Glutamatergic neuron (in vitro differentiated cells): ENCODE measurements at regions not wholly inside any gene's neighbourhood (a gene's known extent, or its start where the extent isn't known, plus 50 kb on each side); places are given as distances from the start of the nearest gene placed in this dataset.

Experiments
- DNase-seq: peaks from one replicate; pipeline ENCODE4 v3.0.0; 2022
- H3K27ac Mint-ChIP-seq: one replicate; pipeline ENCODE4 v1.8.0; 2020; ENCODE audit warnings: mild to moderate bottlenecking, mixed read lengths, inconsistent platforms; ENCODE audit not compliant: unreplicated experiment
- H3K27me3 Mint-ChIP-seq: one replicate; pipeline ENCODE4 v1.8.0; 2020; ENCODE audit warnings: mild to moderate bottlenecking, moderate library complexity, mixed read lengths, inconsistent platforms; ENCODE audit not compliant: unreplicated experiment
- H3K36me3 Mint-ChIP-seq: one replicate; pipeline ENCODE4 v1.8.0; 2020; ENCODE audit warnings: mild to moderate bottlenecking, mixed read lengths, inconsistent platforms; ENCODE audit not compliant: unreplicated experiment
- H3K4me1 Mint-ChIP-seq: one replicate; pipeline ENCODE4 v1.8.0; 2020; ENCODE audit warnings: mild to moderate bottlenecking, low read depth, mixed read lengths, inconsistent platforms; ENCODE audit not compliant: unreplicated experiment
- H3K4me3 Mint-ChIP-seq: one replicate; pipeline ENCODE4 v1.8.0; 2020; ENCODE audit warnings: mild to moderate bottlenecking, mixed read lengths, inconsistent platforms; ENCODE audit not compliant: unreplicated experiment
- H3K9me3 Mint-ChIP-seq: one replicate; pipeline ENCODE4 v1.8.0; 2020; ENCODE audit warnings: mild to moderate bottlenecking, moderate library complexity, mixed read lengths, inconsistent platforms; ENCODE audit not compliant: unreplicated experiment
- TF ChIP-seq, protein P1 (sequence below): fragments of 200-600 bp; sonication (generic); IDR thresholded peaks from one replicate; pipeline ENCODE4 v1.5.0; 2021; ENCODE audit not compliant: partially characterized antibody, unreplicated experiment

GRCh38 chr6:167678102-167679101 lies 148.3 kb upstream of the AFDN start:
- DNase-seq, result peak; percentile 89
- H3K9me3 Mint-ChIP-seq, result peaks cover 14% of the 10 kb centered on the region
- no peaks in the 10 kb centered on the region for H3K36me3 Mint-ChIP-seq
- H3K27me3 Mint-ChIP-seq, result peaks cover 10% of the 10 kb centered on the region
- peaks cover 51% of the 10 kb centered on the region for H3K4me1 Mint-ChIP-seq
- peak overlapping the region; percentile 100 for H3K27ac Mint-ChIP-seq
- peak overlapping the region; percentile 90 for H3K4me3 Mint-ChIP-seq
- TF ChIP-seq, protein P1, sequence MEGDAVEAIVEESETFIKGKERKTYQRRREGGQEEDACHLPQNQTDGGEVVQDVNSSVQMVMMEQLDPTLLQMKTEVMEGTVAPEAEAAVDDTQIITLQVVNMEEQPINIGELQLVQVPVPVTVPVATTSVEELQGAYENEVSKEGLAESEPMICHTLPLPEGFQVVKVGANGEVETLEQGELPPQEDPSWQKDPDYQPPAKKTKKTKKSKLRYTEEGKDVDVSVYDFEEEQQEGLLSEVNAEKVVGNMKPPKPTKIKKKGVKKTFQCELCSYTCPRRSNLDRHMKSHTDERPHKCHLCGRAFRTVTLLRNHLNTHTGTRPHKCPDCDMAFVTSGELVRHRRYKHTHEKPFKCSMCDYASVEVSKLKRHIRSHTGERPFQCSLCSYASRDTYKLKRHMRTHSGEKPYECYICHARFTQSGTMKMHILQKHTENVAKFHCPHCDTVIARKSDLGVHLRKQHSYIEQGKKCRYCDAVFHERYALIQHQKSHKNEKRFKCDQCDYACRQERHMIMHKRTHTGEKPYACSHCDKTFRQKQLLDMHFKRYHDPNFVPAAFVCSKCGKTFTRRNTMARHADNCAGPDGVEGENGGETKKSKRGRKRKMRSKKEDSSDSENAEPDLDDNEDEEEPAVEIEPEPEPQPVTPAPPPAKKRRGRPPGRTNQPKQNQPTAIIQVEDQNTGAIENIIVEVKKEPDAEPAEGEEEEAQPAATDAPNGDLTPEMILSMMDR, result no peak

- peak overlapping the region; percentile 77 for H3K4me3 Mint-ChIP-seq
- H3K4me1 Mint-ChIP-seq, result peaks cover 54% of the 10 kb centered on the region
- peaks cover 14% of the 10 kb centered on the region for H3K9me3 Mint-ChIP-seq
- H3K27ac Mint-ChIP-seq, result peak overlapping the region; percentile 80
- no peaks in the 10 kb centered on the region for H3K36me3 Mint-ChIP-seq
- TF ChIP-seq, protein P1, result no peak
- no peak for DNase-seq
- peaks cover 12% of the 10 kb centered on the region for H3K27me3 Mint-ChIP-seq
These were observed 147.5 kb upstream of the AFDN start for GRCh38 chr6:167679122-167679736.

GRCh38 chr6:167679790-167680604 lies 146.7 kb upstream of the AFDN start:
- peaks cover 52% of the 10 kb centered on the region for H3K4me1 Mint-ChIP-seq
- H3K9me3 Mint-ChIP-seq, result peaks cover 13% of the 10 kb centered on the region
- H3K27ac Mint-ChIP-seq, result peak overlapping the region; percentile 28
- H3K36me3 Mint-ChIP-seq, result no peaks in the 10 kb centered on the region
- DNase-seq, result no peak
- H3K27me3 Mint-ChIP-seq, result peaks cover 10% of the 10 kb centered on the region
- TF ChIP-seq, protein P1, result no peak
- H3K4me3 Mint-ChIP-seq, result peak overlapping the region; percentile 70

GRCh38 chr6:167680605-167681149 lies 146.0 kb upstream of the AFDN start:
- Mint-ChIP-seq H3K27ac (peak overlapping the region; percentile 2), H3K36me3 (no peaks in the 10 kb centered on the region), H3K9me3 (peaks cover 14% of the 10 kb centered on the region), H3K4me3 (no peak overlapping the region), H3K4me1 (peaks cover 51% of the 10 kb centered on the region), H3K27me3 (peaks cover 10% of the 10 kb centered on the region)
- TF ChIP-seq, protein P1, result no peak
- no peak for DNase-seq
